Fibroblast of gingiva (primary cell): ENCODE measurements at regions not wholly inside any gene's neighbourhood (a gene's known extent, or its start where the extent isn't known, plus 50 kb on each side); places are given as distances from the start of the nearest gene placed in this dataset.
"Not testable (repeated sequence)": the region's sequence is repeated elsewhere in the genome, so short reads cannot be mapped to it uniquely, and the experiment has no call there.

Experiments used
- DNase-seq: peaks from one replicate; pipeline ENCODE4 v3.0.0-alpha.2; 2011; ENCODE audit warnings: low read depth

GRCh38 chr4:152193059-152193458, 342.8 kb downstream of the FBXW7 start:
- no peak for DNase-seq

- no peak for DNase-seq
Measured at GRCh38 chr4:152190907-152191306, 345.0 kb downstream of the FBXW7 start.

- DNase-seq = no peak
Measured at GRCh38 chr4:152189451-152190179, 346.3 kb downstream of the FBXW7 start.

- DNase-seq = no peak
Measured at GRCh38 chr4:152188801-152189200, 347.1 kb downstream of the FBXW7 start.

GRCh38 chr4:152187693-152188092, 348.2 kb downstream of the FBXW7 start:
- DNase-seq = no peak

GRCh38 chr4:152185786-152186550, 349.9 kb downstream of the FBXW7 start:
- DNase-seq = no peak

- DNase-seq = no peak
Measured at GRCh38 chr4:152181150-152181549, 354.7 kb downstream of the FBXW7 start.

GRCh38 chr4:152180369-152180768, 355.5 kb downstream of the FBXW7 start:
- DNase-seq = no peak

- DNase-seq = not testable (repeated sequence)
Measured at GRCh38 chr4:152177538-152177937, 358.4 kb downstream of the FBXW7 start.

- DNase-seq = no peak
Measured at GRCh38 chr4:152176627-152177214, 359.2 kb downstream of the FBXW7 start.

- no peak for DNase-seq
Measured at GRCh38 chr4:152175586-152175985, 360.3 kb downstream of the FBXW7 start.

- DNase-seq = no peak
Measured at GRCh38 chr4:152172146-152172545, 363.7 kb downstream of the FBXW7 start.

GRCh38 chr4:152171556-152171955, 364.3 kb downstream of the FBXW7 start:
- no peak for DNase-seq

GRCh38 chr4:152169683-152170082, 366.2 kb downstream of the FBXW7 start:
- DNase-seq = no peak

- no peak for DNase-seq
Measured at GRCh38 chr4:152168987-152169616, 366.8 kb downstream of the FBXW7 start.

GRCh38 chr4:152166567-152166966, 369.3 kb downstream of the FBXW7 start:
- DNase-seq = no peak

GRCh38 chr4:152165846-152166245, 370.0 kb downstream of the FBXW7 start:
- no peak for DNase-seq

- DNase-seq = no peak
Measured at GRCh38 chr4:152165146-152165545, 370.7 kb downstream of the FBXW7 start.

- no peak for DNase-seq
Measured at GRCh38 chr4:152164561-152164960, 371.3 kb downstream of the FBXW7 start.

- no peak for DNase-seq
Measured at GRCh38 chr4:152162331-152162697, 373.6 kb downstream of the FBXW7 start.

- no peak for DNase-seq
Measured at GRCh38 chr4:152161676-152162330, 374.1 kb downstream of the FBXW7 start.

GRCh38 chr4:152160225-152160800, 375.6 kb downstream of the FBXW7 start:
- no peak for DNase-seq
